Sigmoid colon (tissue), 6 donors: ENCODE measurements at regions not wholly inside any gene's neighbourhood (a gene's known extent, or its start where the extent isn't known, plus 50 kb on each side); places are given as distances from the start of the nearest gene placed in this dataset.

Experiments
- DNase-seq: peaks from one replicate; pipeline ENCODE4 v3.0.0-alpha.2; 2019
- H3K27ac ChIP-seq, 4 donors: fragments of 200-600 bp; sonication (generic); one replicate each; pipeline ENCODE4 v1.5.1; 2016 to 2019; ENCODE audit warnings: mild to moderate bottlenecking in 1 of 4
- H3K27me3 ChIP-seq, 3 donors: fragments of 200-600 bp; sonication (generic); one replicate each; pipeline ENCODE4 v1.5.1; 2019; ENCODE audit warnings: mild to moderate bottlenecking in 1 of 3
- H3K36me3 ChIP-seq, 4 donors: fragments of 200-600 bp; sonication (generic); one replicate each; pipeline ENCODE4 v1.5.1; 2016 to 2019
- H3K4me1 ChIP-seq, 4 donors: fragments of 200-600 bp; sonication (generic); one replicate each; pipeline ENCODE4 v1.5.1; 2017 to 2019
- H3K4me3 ChIP-seq, 4 donors: fragments of 200-600 bp; sonication (generic); one replicate each; pipeline ENCODE4 v1.5.1; 2017 to 2019; ENCODE audit warnings: mild to moderate bottlenecking in 2 of 4, moderate library complexity in 1 of 4
- H3K9me3 ChIP-seq, 4 donors: fragments of 200-600 bp in 3 of 4; sonication (generic) in 3 of 4; one replicate each; pipeline versions ENCODE4 v1.5.1 to v1.6.1; 2013 to 2019
- CTCF ChIP-seq, 4 experiments: fragments of 450-650 bp in 3 of 4; fragments of 200-600 bp in 1 of 4; IDR thresholded peaks; one replicate each; pipeline ENCODE4 v1.5.1; 2016 to 2019; ENCODE audit warnings: antibody characterized with exemption in 4 of 4, mild to moderate bottlenecking in 3 of 4, moderate library complexity in 2 of 4
- EP300 ChIP-seq, 4 donors: sonication (generic); formaldehyde crosslinking; IDR thresholded peaks; one replicate each; pipeline ENCODE4 v1.6.1; 2017; ENCODE audit warnings: antibody characterized with exemption in 4 of 4
- POLR2A ChIP-seq, 2 donors: fragments of 450-650 bp; IDR thresholded peaks; one replicate each; pipeline ENCODE4 v1.6.1; 2016; ENCODE audit warnings: antibody characterized with exemption in 2 of 2, mild to moderate bottlenecking in 2 of 2, moderate library complexity in 2 of 2
- POLR2AphosphoS5 ChIP-seq, 4 donors: sonication (generic); formaldehyde crosslinking; IDR thresholded peaks; one replicate each; pipeline ENCODE4 v1.6.1; 2017; ENCODE audit warnings: antibody characterized with exemption in 4 of 4
- WGBS, 2 donors: extraction: QIAGEN DNeasy Blood & Tissue Kit; methylation state at CpG; one replicate each; pipeline ENCODE4 v1.1.7; 2013; 5-methylcytosine and 5-hydroxymethylcytosine counted together
- intact Hi-C: fragments of 100-400 bp; cut with DNase I; formaldehyde crosslinking; loops from one replicate; pipeline ENCODE4 v1.15.1; 2023
- donor health status: healthy with polysubstance abuse.
- donor health status: healthy.

GRCh38 chr6:44761046-44761445, 373.5 kb downstream of the CDC5L start:
- Histone ChIP-seq H3K9me3 (peaks cover 2 to 14% (median 5%) of the 10 kb centered on the region in 4 donors), H3K27me3 (no peaks in the 10 kb centered on the region), H3K4me3 (no peak overlapping the region), H3K27ac (no peak overlapping the region), H3K4me1 (no peaks in the 10 kb centered on the region), H3K36me3 (no peaks in the 10 kb centered on the region)
- TF ChIP-seq CTCF (IDR thresholded peaks at IDR 0.05) (no peak), POLR2A (IDR thresholded peaks at IDR 0.05) (no peak), EP300 (IDR thresholded peaks at IDR 0.05) (no peak), POLR2AphosphoS5 (IDR thresholded peaks at IDR 0.05) (no peak)
- DNase-seq: no peak
- intact Hi-C loops: no loop called here

DNA sequence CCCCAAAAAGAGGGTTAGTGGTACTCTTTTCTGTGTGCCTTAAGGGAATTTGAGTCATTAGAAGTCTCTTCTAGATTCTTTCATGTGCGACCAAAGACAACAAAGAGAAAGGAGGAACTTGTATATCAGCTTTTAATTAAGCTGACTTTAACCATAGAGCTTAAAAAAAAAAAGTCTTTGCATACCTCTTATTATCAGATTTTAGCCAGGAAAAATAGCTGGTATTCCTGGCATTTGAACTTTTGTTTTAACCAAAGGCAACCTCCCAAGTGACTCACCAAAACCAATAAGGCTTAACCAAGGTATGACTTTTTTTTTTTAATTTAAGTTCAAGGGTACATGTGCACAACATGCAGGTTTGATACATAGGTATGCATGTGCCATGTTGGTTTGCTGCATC, 375.0 kb downstream of the CDC5L start:
- H3K9me3 ChIP-seq: peaks cover 2 to 14% (median 5%) of the 10 kb centered on the region in 4 donors
- no peak for DNase-seq
- 51 to 85% methylated on average over 1 of the region's 1 CpG for WGBS, 2 donors
- H3K27ac ChIP-seq: no peak overlapping the region
- TF ChIP-seq CTCF (IDR thresholded peaks at IDR 0.05) (no peak), EP300 (IDR thresholded peaks at IDR 0.05) (no peak), POLR2AphosphoS5 (IDR thresholded peaks at IDR 0.05) (no peak), POLR2A (IDR thresholded peaks at IDR 0.05) (no peak)
- H3K4me1 ChIP-seq: no peaks in the 10 kb centered on the region
- no peak overlapping the region for H3K4me3 ChIP-seq
- H3K27me3 ChIP-seq: no peaks in the 10 kb centered on the region
- intact Hi-C loops: no loop called here
- H3K36me3 ChIP-seq: no peaks in the 10 kb centered on the region

DNA sequence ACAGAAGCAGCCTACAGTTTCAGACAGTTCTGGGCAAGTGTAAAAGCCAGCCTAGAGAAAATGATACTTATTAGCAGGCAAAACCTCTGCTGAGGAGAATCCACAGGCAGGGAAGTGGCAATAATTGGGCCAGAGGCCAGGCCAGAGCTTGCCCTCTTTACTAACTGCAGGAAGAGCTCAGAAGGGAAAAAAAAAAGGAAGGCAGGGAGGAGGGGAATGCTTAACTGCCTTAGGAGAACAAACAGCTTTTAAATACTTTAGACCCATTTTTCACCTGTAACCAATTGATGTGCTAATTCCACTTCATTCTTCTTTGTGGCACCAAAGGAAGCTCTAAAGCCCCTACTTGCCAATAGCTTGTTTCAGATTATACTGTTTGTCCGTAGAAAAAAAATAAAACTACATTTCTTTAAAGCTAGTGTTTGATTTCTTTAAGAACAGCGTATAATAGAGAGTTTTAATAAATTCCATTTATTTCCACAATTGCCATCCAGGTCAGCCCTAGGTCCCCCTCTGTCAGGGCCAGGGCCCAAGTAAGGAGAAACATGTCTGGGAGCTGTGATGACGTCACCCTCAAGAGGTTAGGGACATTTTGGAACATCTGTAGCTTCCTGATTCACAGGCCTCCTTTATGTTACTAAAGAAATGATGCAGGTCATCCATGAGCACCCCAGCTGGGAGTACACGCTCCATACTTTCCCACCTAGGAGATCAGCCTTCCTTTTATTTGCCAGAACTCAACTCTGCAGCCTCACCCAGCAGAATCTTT, 384.3 kb downstream of the CDC5L start:
- Histone ChIP-seq H3K4me3 (no peak overlapping the region), H3K27me3 (no peaks in the 10 kb centered on the region), H3K4me1 (no peaks in the 10 kb centered on the region), H3K9me3 (no peaks in the 10 kb centered on the region), H3K36me3 (no peaks in the 10 kb centered on the region), H3K27ac (no peak overlapping the region)
- no peak for DNase-seq
- TF ChIP-seq EP300 (IDR thresholded peaks at IDR 0.05) (no peak), POLR2AphosphoS5 (IDR thresholded peaks at IDR 0.05) (no peak), CTCF (IDR thresholded peaks at IDR 0.05) (no peak), POLR2A (IDR thresholded peaks at IDR 0.05) (no peak)
- 91 to 94% methylated on average over 4 of the region's 4 CpGs for WGBS, 2 donors
- intact Hi-C loops: no loop called here

GRCh38 chr6:44772838-44773237, 385.3 kb downstream of the CDC5L start:
- H3K4me1 ChIP-seq: no peaks in the 10 kb centered on the region
- no peaks in the 10 kb centered on the region for H3K27me3 ChIP-seq
- no peak overlapping the region for H3K27ac ChIP-seq
- no peak overlapping the region for H3K4me3 ChIP-seq
- no peaks in the 10 kb centered on the region for H3K36me3 ChIP-seq
- intact Hi-C loops: no loop called here
- no peak for TF ChIP-seq POLR2AphosphoS5 (IDR thresholded peaks at IDR 0.05)
- TF ChIP-seq CTCF (IDR thresholded peaks at IDR 0.05): no peak
- no peak for TF ChIP-seq POLR2A (IDR thresholded peaks at IDR 0.05)
- TF ChIP-seq EP300 (IDR thresholded peaks at IDR 0.05): no peak
- no peak for DNase-seq
- H3K9me3 ChIP-seq: no peaks in the 10 kb centered on the region

DNA sequence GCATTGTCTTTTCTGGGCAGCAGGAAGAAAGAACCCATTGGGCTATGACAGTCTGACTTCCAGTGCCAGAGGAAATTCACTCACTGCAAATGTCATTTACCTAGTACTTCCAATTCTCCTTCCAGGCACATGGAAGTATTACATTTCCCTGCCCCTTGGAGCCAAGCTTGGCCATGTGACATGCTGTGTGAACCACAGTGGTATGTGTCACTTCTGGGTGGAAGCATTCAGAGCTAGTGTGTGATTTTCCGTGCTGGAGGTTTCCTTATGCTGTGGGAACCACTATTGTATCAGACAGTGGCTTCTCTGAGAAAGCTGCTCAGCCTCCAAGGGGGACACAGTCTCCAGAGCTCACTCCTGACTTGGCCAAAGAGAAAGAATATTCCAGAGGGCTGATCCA, 387.6 kb downstream of the CDC5L start:
- Histone ChIP-seq H3K4me1 (no peaks in the 10 kb centered on the region), H3K9me3 (no peaks in the 10 kb centered on the region), H3K36me3 (no peaks in the 10 kb centered on the region), H3K27me3 (no peaks in the 10 kb centered on the region), H3K4me3 (no peak overlapping the region), H3K27ac (no peak overlapping the region)
- WGBS, 2 donors: 81% methylated on average over 1 of the region's 1 CpG
- intact Hi-C loops: no loop called here
- no peak for DNase-seq
- TF ChIP-seq EP300 (IDR thresholded peaks at IDR 0.05) (no peak), POLR2AphosphoS5 (IDR thresholded peaks at IDR 0.05) (no peak), POLR2A (IDR thresholded peaks at IDR 0.05) (no peak), CTCF (IDR thresholded peaks at IDR 0.05) (no peak)
